ENCODE measurements at regions not wholly inside any gene's neighbourhood (a gene's known extent, or its start where the extent isn't known, plus 50 kb on each side); places are given as distances from the start of the nearest gene placed in this dataset.
A peak's percentile ranks its signal among the peaks of the same experiment; 100 is the strongest.

DNA sequence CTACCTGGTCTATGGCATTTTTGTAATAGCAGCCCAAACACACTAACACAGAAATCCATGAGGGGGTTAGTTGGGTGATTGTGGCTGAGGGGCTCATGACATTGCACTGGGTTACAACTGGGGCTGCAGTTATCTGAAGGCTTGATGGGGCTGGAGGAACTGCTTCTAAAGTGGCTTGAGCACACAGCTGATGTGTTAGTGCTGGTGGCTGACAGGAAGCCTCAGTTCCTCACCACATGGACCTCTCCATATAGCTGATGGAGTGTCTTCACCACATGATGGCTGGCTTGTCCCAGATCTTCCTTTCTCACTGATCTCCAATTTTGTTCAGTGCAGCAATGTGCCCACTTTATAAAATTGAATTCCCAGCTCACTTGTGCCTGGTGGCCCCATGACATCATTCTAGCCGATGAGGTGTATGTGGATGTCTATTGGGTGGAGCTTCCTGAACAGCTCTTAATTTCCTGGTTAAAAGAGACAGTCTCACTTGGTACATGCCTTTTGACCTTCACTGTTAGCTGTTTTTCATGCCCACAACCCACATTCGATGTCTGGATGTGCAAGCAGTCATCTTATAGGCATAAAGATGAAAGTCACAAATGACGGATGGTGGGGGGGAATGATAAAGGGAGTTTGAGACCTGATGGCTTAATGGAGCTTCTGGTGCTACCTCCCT, 166.9 kb upstream of the BMPER start:
- no peak for DNase-seq (ENCODE audit: low read depth)
- TF ChIP-seq, protein P1, sequence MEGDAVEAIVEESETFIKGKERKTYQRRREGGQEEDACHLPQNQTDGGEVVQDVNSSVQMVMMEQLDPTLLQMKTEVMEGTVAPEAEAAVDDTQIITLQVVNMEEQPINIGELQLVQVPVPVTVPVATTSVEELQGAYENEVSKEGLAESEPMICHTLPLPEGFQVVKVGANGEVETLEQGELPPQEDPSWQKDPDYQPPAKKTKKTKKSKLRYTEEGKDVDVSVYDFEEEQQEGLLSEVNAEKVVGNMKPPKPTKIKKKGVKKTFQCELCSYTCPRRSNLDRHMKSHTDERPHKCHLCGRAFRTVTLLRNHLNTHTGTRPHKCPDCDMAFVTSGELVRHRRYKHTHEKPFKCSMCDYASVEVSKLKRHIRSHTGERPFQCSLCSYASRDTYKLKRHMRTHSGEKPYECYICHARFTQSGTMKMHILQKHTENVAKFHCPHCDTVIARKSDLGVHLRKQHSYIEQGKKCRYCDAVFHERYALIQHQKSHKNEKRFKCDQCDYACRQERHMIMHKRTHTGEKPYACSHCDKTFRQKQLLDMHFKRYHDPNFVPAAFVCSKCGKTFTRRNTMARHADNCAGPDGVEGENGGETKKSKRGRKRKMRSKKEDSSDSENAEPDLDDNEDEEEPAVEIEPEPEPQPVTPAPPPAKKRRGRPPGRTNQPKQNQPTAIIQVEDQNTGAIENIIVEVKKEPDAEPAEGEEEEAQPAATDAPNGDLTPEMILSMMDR (conservative IDR thresholded peaks at IDR 0.05; ENCODE audit: control insufficient read depth, insufficient read depth, low read depth, low read length) = no peak
- no peak overlapping the region for H3K4me3 ChIP-seq (ENCODE audit: control insufficient read depth, low read depth, low read length)

DNA sequence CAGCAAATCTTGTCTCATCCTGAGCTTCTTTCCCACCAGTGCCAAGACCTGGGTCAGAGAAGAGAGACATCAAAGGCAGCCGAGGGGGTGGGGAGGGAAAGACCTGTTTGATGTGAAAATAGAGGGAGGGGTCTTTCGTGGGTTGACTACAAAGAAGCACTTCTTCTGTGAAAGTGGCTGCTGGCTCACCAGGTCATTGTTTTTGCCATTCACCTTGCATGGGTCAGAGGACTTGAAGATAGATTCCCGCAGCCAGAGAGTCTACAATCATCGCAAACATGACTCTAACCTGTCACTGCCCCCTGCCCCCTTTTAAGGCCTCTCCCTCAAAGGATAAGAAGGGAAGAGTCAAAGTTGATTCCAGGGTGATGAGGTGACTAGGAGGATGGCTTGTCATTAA, 166.1 kb upstream of the BMPER start:
- DNase-seq (ENCODE audit: low read depth) = no peak
- no peak overlapping the region for H3K4me3 ChIP-seq (ENCODE audit: control insufficient read depth, low read depth, low read length)
- TF ChIP-seq, protein P1 (conservative IDR thresholded peaks at IDR 0.05; ENCODE audit: control insufficient read depth, insufficient read depth, low read depth, low read length) = no peak

DNA sequence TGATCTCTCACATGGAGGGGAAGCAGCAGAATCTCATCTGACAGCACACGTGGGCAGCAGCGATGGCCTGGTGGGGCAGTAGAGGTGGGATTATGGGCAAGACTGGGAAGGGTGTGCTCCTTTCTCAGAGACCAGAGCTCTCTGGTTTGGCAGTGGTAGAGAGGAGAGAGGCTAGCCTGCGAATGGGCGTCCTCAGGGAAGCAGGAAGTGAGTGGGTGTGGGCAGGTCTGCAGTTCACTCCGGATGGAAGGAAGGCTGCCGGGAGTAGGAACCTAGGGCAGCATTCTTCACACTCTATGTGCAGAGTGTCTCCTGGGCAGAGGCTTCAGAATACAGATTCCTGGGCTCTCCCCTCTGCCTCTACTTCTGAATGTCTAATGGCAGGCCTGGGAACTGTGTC, 162.8 kb upstream of the BMPER start:
- TF ChIP-seq, protein P1 (conservative IDR thresholded peaks at IDR 0.05; ENCODE audit: control insufficient read depth, insufficient read depth, low read depth, low read length) = no peak
- no peak overlapping the region for H3K4me3 ChIP-seq (ENCODE audit: control insufficient read depth, low read depth, low read length)
- no peak for DNase-seq (ENCODE audit: low read depth)

DNA sequence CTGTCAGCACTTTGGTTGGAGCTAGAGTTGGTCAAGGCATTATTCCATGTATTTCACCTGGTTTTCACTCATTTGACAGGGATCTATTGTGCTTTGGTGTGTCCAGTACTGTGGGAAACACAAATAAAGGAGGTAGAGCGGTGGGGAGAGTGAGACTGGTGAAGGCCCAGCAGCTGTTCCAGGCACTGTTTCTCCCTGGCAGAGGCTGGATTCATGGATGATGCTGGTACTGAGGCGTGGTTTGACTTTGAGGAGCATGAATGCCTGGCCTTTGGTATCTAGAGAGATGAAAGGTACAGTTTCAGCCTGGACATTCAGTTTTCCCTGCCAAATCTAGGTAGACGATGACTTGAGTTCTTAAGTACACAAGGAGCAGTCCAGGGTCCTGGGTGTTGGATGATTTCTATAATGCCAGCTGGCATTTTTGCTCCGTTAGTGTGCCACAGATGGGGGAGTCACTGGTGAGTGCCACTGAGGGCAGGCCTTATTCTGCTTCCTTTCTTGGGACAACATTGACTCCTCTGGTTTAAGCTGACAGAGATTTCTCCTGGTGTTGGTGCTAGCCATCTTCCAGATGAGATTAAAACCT, 162.2 kb upstream of the BMPER start:
- no peak overlapping the region for H3K4me3 ChIP-seq (ENCODE audit: control insufficient read depth, low read depth, low read length)
- TF ChIP-seq, protein P1 (conservative IDR thresholded peaks at IDR 0.05; ENCODE audit: control insufficient read depth, insufficient read depth, low read depth, low read length) = no peak
- DNase-seq (ENCODE audit: low read depth) = no peak

DNA sequence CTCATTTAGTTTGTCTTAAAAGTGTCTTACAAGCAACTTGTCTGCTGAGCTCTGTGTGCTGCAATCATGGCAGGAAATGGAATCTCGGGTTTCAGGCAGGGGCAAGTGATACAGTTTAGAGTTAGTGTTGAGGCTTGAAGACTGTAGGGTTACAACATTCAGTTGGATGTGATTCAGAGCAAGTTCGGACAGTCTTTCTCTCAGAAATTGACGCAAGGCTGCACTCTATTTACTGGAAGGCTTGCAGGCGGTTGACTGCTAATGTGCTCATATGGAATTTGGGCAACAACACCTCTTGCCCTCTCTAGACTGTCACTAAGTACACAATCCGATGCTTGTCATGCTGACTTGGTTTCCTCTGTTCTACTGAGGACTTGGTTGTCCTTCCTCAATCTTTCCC, 161.7 kb upstream of the BMPER start:
- H3K4me3 ChIP-seq (ENCODE audit: control insufficient read depth, low read depth, low read length) = no peak overlapping the region
- DNase-seq (ENCODE audit: low read depth) = peak; percentile 93
- TF ChIP-seq, protein P1 (conservative IDR thresholded peaks at IDR 0.05; ENCODE audit: control insufficient read depth, insufficient read depth, low read depth, low read length) = no peak

DNA sequence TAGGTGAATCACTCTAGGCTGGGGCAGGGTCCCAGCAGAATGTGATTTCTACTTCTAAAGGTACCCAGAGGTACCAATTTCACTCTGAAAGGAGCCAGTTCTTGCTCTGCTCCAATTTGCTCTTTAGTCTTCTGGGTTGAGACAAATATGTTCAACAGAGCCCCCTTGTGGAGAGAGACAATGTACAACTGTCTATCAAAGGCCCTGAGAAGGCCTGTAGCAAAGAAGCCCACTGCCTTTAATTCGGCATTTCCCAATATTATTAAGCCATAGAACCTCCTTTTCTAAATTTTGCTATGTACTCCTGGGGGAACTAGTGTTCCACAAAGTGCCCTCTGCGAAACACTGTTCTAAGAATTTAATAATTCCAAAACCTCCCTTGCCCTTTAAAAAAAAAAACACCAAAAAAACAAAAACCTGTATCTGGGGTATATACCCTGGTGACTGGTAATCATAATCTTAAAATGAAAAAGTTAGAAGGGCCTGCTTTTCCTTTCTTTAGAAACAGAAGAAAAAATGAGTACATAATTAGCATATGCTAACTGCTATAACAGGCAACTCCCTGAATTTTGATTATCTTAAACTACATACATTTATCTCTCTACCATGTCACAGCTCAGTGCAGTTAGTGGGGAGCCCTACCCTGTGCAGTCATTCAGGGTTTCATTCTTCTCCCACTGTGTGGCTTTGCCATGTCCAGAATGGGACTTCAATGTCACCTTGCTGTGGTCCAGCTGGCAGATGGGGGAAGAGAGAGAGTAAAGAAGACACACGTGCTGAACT, 160.9 kb upstream of the BMPER start:
- peak; percentile 36 for DNase-seq (ENCODE audit: low read depth)
- H3K4me3 ChIP-seq (ENCODE audit: control insufficient read depth, low read depth, low read length) = no peak overlapping the region
- TF ChIP-seq, protein P1 (conservative IDR thresholded peaks at IDR 0.05; ENCODE audit: control insufficient read depth, insufficient read depth, low read depth, low read length) = no peak
